CD4-positive, alpha-beta T cell treated with Interleukin-6 at 100 ng/mL for 8 hours (primary cell): ENCODE measurements at regions not wholly inside any gene's neighbourhood (a gene's known extent, or its start where the extent isn't known, plus 50 kb on each side); places are given as distances from the start of the nearest gene placed in this dataset.
"Not testable (repeated sequence)": the region's sequence is repeated elsewhere in the genome, so short reads cannot be mapped to it uniquely, and the experiment has no call there.

ENCODE experiments used
- DNase-seq: peaks from one replicate; pipeline ENCODE4 v3.0.0-alpha.2; 2020; ENCODE audit warnings: mixed read lengths, low spot score

DNA sequence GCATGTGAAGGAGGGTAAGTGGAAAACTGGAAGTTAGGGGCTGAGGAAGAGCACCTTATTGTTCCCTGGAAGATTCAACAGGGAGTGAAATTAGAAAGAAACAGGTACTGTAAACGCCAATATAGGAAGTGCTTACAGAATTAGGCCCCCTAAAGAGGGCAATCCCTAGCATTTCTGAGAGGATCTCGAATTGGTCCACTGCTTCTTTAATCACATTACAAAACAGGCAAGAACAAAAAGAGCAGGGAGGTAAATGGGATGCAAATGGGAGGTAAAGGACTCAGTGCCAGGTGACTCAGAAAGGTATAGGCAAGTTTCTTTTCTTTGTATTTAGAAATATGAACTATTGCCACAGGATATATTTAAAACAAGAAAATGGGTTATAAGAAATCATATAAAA is 116.4 kb upstream of the FANCL start:
- no peak for DNase-seq

DNA sequence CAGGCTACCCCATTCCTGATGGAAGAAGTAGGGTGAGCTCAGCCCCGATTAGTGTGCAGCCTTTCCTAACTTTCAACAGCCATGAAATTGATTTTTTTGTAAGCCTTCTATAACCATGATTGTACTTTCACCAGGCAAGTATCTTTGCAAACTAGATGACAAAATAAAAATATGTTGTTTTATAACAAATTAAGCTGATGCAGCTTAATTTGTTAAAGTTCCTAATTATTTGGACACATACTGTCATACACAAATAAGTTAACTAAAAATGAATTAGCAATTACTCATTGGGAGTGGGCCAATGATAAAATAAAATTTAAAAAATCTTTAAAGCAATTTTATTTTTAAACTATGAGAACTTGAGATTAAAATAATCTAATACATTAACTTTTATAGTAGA is 113.1 kb upstream of the FANCL start:
- no peak for DNase-seq

DNA sequence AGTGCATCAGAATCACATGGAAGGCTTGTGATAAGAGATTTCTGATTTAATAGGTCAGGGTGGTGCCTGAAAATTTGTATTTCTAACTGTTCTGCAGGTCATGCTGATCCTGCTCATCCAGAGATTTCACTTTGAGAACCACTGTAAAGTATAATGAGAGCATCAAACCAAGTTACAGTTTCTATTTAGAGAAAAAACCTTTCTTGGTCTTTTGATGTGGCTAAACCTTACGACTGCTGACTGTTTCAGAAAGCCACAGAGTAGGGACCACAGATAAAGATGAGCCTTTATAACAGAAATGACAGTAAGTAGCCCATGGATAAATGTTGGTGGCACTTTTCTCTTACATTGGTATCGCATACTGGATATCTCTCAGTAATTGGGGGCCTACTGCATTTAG is 109.4 kb upstream of the FANCL start:
- no peak for DNase-seq

DNA sequence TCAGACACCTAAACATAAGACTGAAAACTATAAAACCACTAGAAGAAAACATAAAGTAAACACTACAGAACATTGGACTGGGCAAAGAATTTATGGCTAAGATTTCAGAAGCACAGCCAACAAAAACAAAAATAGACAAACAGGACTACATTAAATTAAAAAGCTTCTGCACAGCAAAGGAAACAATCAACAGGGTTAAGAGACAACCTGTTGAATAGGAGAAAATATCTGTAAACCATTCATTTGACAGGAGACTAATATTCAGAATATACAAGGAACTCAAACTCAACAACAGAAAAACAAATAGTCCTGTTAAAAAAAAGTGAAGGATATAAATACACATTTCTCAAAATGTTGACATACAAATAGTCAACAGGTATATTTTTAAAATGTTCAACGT is 106.7 kb upstream of the FANCL start:
- no peak for DNase-seq

DNA sequence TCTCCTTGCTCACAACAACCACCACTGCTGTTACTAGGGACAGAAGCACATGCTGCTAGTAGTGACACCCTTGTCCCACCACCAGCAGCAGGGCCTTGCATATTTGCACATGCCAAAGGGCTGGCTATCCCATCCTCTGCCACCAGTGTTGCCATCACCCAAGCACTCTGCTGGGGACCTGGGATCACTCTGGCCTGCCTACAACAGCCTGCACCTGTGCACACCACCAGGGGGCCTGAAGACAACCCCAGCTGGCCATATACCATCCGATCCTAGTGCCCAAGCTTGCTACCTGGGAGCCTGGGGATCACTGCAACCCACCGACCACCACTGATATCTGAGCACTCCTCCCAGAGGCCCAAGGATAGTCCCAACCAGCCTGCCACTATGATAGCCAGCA is 99.9 kb upstream of the FANCL start:
- DNase-seq = no peak

DNA sequence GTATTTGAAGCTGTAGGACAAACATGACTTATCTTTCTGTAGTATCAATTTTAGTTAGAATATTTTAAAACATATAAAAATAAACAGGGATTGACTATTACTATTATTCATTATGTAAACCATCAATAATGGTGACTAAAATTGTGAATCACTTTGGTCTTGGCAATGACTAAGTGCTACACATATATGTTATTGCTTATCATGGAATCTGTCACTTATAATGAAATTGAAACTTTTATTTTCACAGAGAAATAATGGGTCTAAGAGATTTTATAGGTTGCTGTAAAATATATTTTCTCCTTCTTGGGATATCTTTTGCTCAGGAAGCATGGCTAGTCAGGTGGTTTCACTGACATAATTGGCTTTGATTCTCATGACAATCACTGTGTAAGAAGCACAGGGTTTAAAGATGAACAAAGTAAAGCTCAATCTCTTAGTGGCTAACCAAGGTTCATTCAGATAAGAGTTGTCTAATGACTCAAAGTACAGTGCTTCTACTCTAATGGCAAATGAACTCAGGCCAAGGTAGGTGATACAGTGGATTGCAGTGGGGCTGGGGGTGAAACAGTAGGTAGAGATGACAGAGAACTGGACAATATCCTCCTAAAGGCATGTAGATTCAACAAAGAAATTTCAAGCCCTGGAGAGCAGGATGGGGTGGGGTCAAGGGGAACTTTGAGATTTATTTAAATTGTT is 98.6 kb upstream of the FANCL start:
- DNase-seq = no peak

DNA sequence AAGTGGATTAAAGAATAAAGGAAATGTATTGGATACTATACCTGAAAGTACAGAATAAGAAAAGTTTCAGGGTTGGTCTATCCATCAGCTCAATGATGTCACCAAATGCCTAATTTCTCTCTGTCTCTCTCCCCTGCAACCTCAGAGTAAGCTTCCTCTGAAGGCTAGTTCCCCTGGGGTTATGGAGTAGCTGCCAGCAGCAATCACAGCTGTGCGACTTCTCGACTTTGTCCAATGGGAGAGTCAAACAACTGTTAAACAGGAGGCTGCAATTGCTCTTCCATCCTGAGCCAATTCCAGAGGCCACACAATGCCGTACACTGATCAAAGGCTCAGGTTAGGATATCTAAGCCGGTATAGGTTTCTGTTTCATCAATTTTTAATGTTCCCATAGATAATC is 95.3 kb upstream of the FANCL start:
- DNase-seq = no peak

DNA sequence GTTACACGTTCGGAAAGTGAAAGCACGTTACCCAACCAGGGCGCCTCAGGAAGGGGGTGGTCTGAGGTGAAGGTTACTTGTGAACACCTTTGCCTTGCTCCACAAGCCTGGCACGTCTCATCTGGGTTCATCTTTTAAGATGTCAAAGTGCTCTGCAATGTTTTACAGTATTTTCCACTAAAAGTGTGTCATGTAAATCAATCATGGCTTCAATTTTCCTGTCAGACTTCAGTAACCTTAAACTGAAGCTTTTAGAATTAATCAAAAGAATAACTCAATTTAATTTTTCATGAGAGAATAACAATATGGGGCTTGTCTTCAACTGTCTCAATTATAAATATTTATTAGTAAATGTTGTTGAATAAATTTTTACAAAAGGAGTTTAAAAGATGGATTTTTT is 93.3 kb upstream of the FANCL start:
- no peak for DNase-seq

DNA sequence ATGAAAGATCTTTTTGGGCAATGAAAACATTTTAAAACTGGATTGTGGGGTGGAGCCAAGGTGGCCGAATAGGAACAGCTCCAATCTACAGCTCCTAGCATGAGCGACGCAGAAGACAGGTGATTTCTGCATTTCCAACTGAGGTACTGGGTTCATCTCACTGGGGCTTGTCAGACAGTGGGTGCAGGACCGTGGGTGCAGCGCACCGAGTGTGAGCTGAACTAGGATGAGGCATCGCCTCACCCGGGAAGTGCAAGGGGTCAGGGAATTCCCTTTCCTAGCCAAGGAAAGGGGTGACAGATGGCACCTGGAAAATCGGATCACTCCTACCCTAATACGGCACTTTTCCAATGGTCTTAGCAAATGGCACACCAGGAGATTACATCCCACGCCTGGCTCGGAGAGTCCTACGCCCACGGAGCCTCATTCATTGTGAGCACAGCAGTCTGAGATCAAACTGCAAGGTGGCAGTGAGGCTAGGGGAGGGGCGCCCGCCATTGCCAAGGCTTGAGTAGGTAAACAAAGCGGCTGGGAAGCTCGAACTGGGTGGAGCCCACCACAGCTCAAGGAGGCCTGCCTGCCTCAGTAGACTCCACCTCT is 84.3 kb upstream of the FANCL start:
- DNase-seq = not testable (repeated sequence)

DNA sequence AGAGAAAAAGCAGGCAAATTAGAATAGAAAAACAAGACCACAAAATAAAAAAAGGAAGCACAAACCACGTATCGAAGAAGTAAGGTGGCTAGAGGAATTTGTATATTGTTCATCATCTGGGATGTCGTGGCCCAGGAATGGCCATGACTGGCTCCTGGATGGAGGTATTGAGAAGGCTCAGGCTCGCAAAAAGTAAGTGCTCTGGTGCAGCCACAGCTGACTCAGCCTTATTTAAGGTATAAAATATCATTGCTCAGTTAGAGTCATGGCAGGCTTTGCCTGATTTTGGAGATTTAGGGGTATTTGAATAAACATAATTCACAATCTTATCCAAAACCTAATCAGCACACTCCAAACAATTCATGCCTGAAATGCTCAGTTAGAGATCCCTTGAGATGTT is 78.4 kb upstream of the FANCL start:
- DNase-seq = no peak

DNA sequence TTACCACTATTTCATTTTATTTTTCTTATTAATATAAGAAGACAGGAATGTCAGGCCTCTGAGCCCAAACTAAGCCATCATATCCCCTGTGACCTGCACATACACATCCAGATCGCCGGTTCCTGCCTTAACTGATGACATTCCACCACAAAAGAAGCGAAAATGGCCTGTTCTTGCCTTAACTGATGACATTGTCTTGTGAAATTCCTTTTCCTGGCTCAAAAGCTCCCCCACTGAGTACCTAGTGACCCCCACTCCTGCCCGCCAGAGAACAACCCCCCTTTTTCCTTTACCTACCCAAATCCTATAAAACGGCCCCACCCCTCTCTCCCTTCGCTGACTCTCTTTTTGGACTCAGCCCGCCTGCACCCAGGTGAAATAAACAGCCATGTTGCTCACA is 77.8 kb upstream of the FANCL start:
- not testable (repeated sequence) for DNase-seq

DNA sequence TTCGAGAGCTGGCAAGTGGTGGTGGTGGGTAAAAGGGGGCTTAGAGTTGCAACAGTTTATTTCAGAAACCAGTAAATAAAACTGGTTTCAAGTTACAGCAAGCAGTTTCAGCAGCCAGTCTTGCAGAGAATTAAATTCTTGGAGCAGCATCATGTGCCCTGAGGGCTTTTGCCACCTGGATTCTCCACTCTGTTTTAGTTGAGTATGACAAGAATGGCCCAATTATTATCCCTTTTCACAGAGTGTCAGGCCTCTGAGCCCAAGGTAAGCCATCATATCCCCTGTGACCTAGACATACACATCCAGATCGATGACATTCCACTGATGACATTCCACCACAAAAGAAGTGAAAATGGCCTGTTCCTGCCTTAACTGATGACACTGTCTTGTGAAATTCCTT is 72.8 kb upstream of the FANCL start:
- no peak for DNase-seq

DNA sequence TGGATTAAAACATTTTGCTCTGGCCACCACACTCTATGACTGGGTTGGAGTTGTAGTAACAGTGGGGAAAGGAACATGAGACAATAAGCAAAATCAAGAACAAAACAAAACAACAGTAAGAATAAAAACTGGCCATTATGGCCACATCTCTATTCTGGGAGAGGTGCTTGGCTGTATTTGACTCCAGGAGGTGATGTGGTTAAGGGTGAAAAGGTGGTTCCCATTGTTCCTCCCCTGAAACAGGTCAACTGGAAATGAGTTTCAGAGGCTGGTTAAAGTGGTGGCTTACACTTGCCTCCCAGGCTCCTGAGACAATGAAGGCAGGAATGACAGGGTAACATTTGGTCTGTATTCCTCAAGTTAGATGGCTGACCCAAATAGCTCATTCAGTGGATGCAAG is 67.3 kb upstream of the FANCL start:
- no peak for DNase-seq

DNA sequence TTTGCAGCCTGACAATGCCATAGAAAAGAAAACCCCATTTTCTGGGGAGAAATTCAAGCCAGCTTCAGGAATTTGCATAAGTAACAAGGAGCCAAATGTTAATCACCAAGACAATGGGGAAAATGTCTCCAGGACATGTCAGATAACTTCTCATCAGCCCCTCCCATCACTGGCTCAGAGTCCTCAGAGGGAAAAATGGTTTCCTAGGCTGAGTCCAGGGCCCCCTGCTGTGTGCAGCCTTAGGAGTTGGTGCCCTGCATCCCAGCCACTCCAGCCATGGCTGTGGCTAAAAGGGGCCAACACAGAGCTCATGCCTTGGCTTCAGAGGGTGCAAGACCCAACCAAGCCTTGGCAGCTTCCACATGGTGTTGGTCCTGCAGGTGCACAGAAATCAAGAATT is 63.7 kb upstream of the FANCL start:
- DNase-seq = no peak

DNA sequence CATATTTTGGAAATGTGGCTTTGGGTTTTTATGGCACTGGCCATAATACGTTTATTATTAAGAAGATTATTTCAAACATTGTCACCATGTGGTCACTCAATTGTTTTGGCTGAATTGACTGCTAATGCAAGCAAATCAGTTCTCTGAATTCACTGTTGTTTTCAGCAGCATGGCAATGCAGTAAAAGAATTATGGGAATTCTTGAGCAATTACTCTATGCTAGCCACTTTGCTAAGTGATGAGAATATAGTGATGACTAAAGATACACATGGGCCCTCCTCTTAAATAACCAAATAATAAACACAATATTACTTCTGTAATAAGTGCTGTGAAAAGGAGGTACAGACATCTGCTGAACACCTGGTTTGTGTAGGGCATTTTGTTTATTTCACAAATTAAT is 58.0 kb upstream of the FANCL start:
- DNase-seq = no peak

DNA sequence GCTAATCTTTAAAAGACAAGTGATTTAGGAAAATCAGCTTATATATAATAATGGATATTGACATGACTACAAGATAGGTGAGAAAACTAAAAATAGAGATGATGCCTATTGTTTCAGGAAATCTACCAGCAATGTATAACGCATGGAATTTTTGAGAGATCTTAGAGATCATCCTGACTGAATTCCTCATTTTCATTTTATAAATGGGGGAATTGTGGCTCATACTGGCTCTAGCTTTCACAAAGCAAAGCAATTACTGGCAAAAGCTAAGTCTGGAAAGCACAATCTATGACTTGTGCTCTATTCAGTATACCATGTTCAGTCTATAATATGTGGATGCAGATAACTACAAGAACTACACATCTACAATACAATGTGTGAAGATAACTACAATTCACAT is 51.9 kb upstream of the FANCL start:
- DNase-seq = no peak

DNA sequence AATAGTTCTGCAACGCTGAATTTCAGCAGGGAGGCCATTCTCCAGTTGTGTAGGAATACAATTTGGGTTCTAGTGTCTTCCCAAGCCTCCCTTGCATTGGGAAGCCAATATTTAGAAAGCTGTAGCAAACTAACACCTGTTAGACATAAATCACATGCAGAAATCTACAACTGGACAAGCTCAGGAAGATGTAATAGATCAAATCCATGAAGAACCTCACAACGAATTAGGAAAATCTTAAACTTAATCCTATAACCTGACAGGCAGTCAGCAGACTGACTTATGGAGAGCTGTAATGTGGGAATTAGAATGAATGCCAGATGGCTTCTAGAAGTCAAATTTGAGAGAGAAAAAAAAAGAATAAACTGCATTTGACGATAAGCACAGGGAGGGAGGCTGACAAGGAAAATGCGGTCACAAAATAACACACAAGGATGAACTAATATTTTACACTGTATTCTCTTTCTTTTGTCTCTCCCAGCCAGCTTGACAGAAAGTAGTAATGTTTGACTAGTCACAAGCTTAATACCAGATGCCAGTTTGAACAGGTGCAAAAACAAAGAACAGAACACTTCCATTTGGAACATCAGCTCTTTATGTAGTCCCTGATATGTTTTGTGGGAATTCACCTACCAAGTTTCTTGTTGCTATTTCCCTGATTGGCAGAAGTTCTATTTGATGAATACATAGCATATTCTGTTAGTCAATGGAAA is 50.8 kb upstream of the FANCL start:
- no peak for DNase-seq
